ENCODE measurements at regions not wholly inside any gene's neighbourhood (a gene's known extent, or its start where the extent isn't known, plus 50 kb on each side); places are given as distances from the start of the nearest gene placed in this dataset.

GRCh38 chr3:157785102-157785826 is 282.0 kb upstream of the VEPH1 start:
- H2AFZ ChIP-seq (ENCODE audit: low read depth, low read length): no peak overlapping the region
- no peak overlapping the region for H3K27ac ChIP-seq (ENCODE audit: extremely low read depth, low read depth, low read length)
- WGBS (ENCODE audit: insufficient coverage, low coverage, missing lambda C conversion rate): 0% methylated on average over 6 of the region's 6 CpGs
- peak overlapping the region; percentile 21; the same call in 1 of the 2 replicates for H3K4me2 ChIP-seq (ENCODE audit: insufficient read depth, low read length)
- intact Hi-C loops (cut with micrococcal nuclease) (no loop called here), in situ Hi-C loops (cut with MboI) (no loop called here)
- BruUV-seq (replicated peaks): no TSS peak
- peak in 3 of 4 experiments; percentile 8 to 40 (median 33) for DNase-seq (ENCODE audit: extremely low read depth in 1 of 4, low spot score in 3 of 4)
- no peaks in the 10 kb centered on the region for H3K36me3 ChIP-seq (ENCODE audit: control insufficient read depth, insufficient read depth, low read length)
- CTCF ChIA-PET (ENCODE audit: low intra/inter-chr PET ratio): no interaction called here
- POLR2A ChIA-PET: no interaction called here
- no peaks in the 10 kb centered on the region; a peak in 1 of 5 replicates for H3K4me1 ChIP-seq (replicated peaks in 1 of 2; ENCODE audit: control insufficient read depth in 2 of 2, insufficient read depth in 2 of 2, low read length in 2 of 2)
- H4K20me1 ChIP-seq (replicated peaks; ENCODE audit: control insufficient read depth, insufficient read depth, low read length): no peaks in the 10 kb centered on the region
- no peaks in the 10 kb centered on the region for H3K79me2 ChIP-seq (ENCODE audit: control insufficient read depth, insufficient read depth, low read length)
- no peaks in the 10 kb centered on the region for H3K27me3 ChIP-seq (ENCODE audit: control insufficient read depth in 2 of 2, insufficient read depth in 2 of 2, low read length in 2 of 2)
- H3K9me3 ChIP-seq (replicated peaks; ENCODE audit: control insufficient read depth, insufficient read depth, low read depth, low read length): no peaks in the 10 kb centered on the region
- no peaks in the 10 kb centered on the region for H3K9me1 ChIP-seq (ENCODE audit: control insufficient read depth, insufficient read depth, low read length)
- FAIRE-seq: peak; percentile 66
- no peak overlapping the region for H3K4me3 ChIP-seq
- no peak overlapping the region for H3K9ac ChIP-seq (ENCODE audit: insufficient read depth in 1 of 2, low read depth in 2 of 2, low read length in 2 of 2)
- ATAC-seq: peak; percentile 80
- no peak for TF ChIP-seq EP400 (IDR thresholded peaks at IDR 0.05)
- peak; percentile 88 for TF ChIP-seq FOSL1 (tag; conservative IDR thresholded peaks at IDR 0.05)
- TF ChIP-seq FOXK2 (conservative IDR thresholded peaks at IDR 0.05 in 1 of 2, IDR thresholded peaks at IDR 0.05 in 1 of 2; ENCODE audit: low read depth in 2 of 2): no peak
- no peak for TF ChIP-seq ZNF584 (CRISPR knock-in tag; IDR thresholded peaks at IDR 0.05; ENCODE audit: low read depth)
- TF ChIP-seq EHMT2 (IDR thresholded peaks at IDR 0.05): no peak
- TF ChIP-seq AFF4 (CRISPR knock-in tag; IDR thresholded peaks at IDR 0.05): no peak
- TF ChIP-seq SMARCC2 (IDR thresholded peaks at IDR 0.05; ENCODE audit: low read depth): no peak
- no peak for TF ChIP-seq TRIM25 (IDR thresholded peaks at IDR 0.05; ENCODE audit: borderline replicate concordance)
- TF ChIP-seq ESRRB (CRISPR knock-in tag; IDR thresholded peaks at IDR 0.05; ENCODE audit: borderline replicate concordance): no peak
- TF ChIP-seq VEZF1 (CRISPR knock-in tag; IDR thresholded peaks at IDR 0.05): no peak
- no peak for TF ChIP-seq ZNF586 (CRISPR knock-in tag; conservative IDR thresholded peaks at IDR 0.05)
- TF ChIP-seq SUPT5H (IDR thresholded peaks at IDR 0.05): no peak
- no peak for TF ChIP-seq HDAC8 (tag; IDR thresholded peaks at IDR 0.05)
- TF ChIP-seq E2F4 (CRISPR knock-in tag; IDR thresholded peaks at IDR 0.05; ENCODE audit: low read depth): no peak
